MV-4-11 (cell line): ENCODE measurements at regions not wholly inside any gene's neighbourhood (a gene's known extent, or its start where the extent isn't known, plus 50 kb on each side); places are given as distances from the start of the nearest gene placed in this dataset.
"Not testable (repeated sequence)": the region's sequence is repeated elsewhere in the genome, so short reads cannot be mapped to it uniquely, and the experiment has no call there.

Experiments used
- DNase-seq: peaks from one replicate; lab custom pipeline; 2025; lab: John Stamatoyannopoulos, UW

- DNase-seq = no peak
Measured at GRCh38 chr6:167662075-167662880, 164.4 kb upstream of the AFDN start.

- no peak for DNase-seq
Measured at GRCh38 chr6:167662881-167663205, 163.9 kb upstream of the AFDN start.

GRCh38 chr6:167663316-167663715 is 163.4 kb upstream of the AFDN start:
- DNase-seq = no peak

- DNase-seq = no peak
Measured at GRCh38 chr6:167663784-167664443, 162.8 kb upstream of the AFDN start.

GRCh38 chr6:167664678-167665660 is 161.7 kb upstream of the AFDN start:
- no peak for DNase-seq

GRCh38 chr6:167665698-167666330 is 160.9 kb upstream of the AFDN start:
- DNase-seq = no peak

GRCh38 chr6:167666571-167667203 is 160.0 kb upstream of the AFDN start:
- no peak for DNase-seq

GRCh38 chr6:167667204-167668018 is 159.3 kb upstream of the AFDN start:
- no peak for DNase-seq

GRCh38 chr6:167668019-167668753 is 158.5 kb upstream of the AFDN start:
- no peak for DNase-seq

- no peak for DNase-seq
Measured at GRCh38 chr6:167668754-167669552, 157.8 kb upstream of the AFDN start.

GRCh38 chr6:167669553-167669849 is 157.2 kb upstream of the AFDN start:
- no peak for DNase-seq

GRCh38 chr6:167669870-167670802 is 156.6 kb upstream of the AFDN start:
- no peak for DNase-seq

- no peak for DNase-seq
Measured at GRCh38 chr6:167670938-167671338, 155.8 kb upstream of the AFDN start.

GRCh38 chr6:167671379-167671976 is 155.2 kb upstream of the AFDN start:
- not testable (repeated sequence) for DNase-seq

GRCh38 chr6:167671977-167672687 is 154.6 kb upstream of the AFDN start:
- DNase-seq = no peak

GRCh38 chr6:167672738-167673137 is 154.0 kb upstream of the AFDN start:
- DNase-seq = no peak

- DNase-seq = no peak
Measured at GRCh38 chr6:167673946-167674345, 152.8 kb upstream of the AFDN start.
